ENCODE measurements at regions not wholly inside any gene's neighbourhood (a gene's known extent, or its start where the extent isn't known, plus 50 kb on each side); places are given as distances from the start of the nearest gene placed in this dataset.

- TF ChIP-seq CTCF (IDR thresholded peaks at IDR 0.05) (no peak), POLR2A (IDR thresholded peaks at IDR 0.05) (no peak)
Observed at GRCh38 chr14:54230645-54231044, 166.2 kb upstream of the CDKN3 start.

Measured in right lobe of liver (tissue), 4 donors.